BJ (cell line): ENCODE measurements at regions not wholly inside any gene's neighbourhood (a gene's known extent, or its start where the extent isn't known, plus 50 kb on each side); places are given as distances from the start of the nearest gene placed in this dataset.

Experiments used
- CTCF ChIA-PET: fragments of 350-600 bp; formaldehyde crosslinking; extraction: SDS; loops from one replicate; lab custom pipeline; 2021; ENCODE audit warnings: antibody characterized with exemption, inconsistent platforms; lab: Yijun Ruan, JAX
- POLR2A ChIA-PET: fragments of 300-600 bp; sonication (Branson Sonifier 250); formaldehyde crosslinking; extraction: SDS; loops from one replicate; lab custom pipeline; 2021; ENCODE audit warnings: antibody characterized with exemption; lab: Charles Lee
- DNase-seq: peaks from one replicate; pipeline ENCODE4 v3.0.0-alpha.2; 2011; ENCODE audit warnings: low read depth
- H3K27me3 ChIP-seq: 2 replicates; pipeline ENCODE4 v1.6.0; 2011; ENCODE audit warnings: low read length; ENCODE audit not compliant: control insufficient read depth, insufficient read depth
- H3K36me3 ChIP-seq: 2 replicates; pipeline ENCODE4 v1.5.1; 2011; ENCODE audit warnings: low read length; ENCODE audit not compliant: control insufficient read depth, insufficient read depth
- H3K4me3 ChIP-seq: 2 replicates; pipeline ENCODE4 v1.5.1; 2011; ENCODE audit warnings: low read depth, mild to moderate bottlenecking, control low read depth, low read length
- TF ChIP-seq, protein P1 (sequence below): IDR thresholded peaks from 2 replicates; pipeline ENCODE4 v1.5.1; 2011; ENCODE audit warnings: low read depth, mild to moderate bottlenecking, control low read depth, inconsistent platforms, low read length, moderate library complexity; ENCODE audit not compliant: insufficient read depth

- POLR2A ChIA-PET = no interaction called here
- no peak for DNase-seq
- H3K36me3 ChIP-seq = no peaks in the 10 kb centered on the region
These were observed 79.6 kb upstream of the SLC38A2 start for GRCh38 chr12:46452061-46452615.

GRCh38 chr12:46451276-46452021 is 78.9 kb upstream of the SLC38A2 start:
- CTCF ChIA-PET = no interaction called here
- no peak for DNase-seq
- TF ChIP-seq, protein P1, sequence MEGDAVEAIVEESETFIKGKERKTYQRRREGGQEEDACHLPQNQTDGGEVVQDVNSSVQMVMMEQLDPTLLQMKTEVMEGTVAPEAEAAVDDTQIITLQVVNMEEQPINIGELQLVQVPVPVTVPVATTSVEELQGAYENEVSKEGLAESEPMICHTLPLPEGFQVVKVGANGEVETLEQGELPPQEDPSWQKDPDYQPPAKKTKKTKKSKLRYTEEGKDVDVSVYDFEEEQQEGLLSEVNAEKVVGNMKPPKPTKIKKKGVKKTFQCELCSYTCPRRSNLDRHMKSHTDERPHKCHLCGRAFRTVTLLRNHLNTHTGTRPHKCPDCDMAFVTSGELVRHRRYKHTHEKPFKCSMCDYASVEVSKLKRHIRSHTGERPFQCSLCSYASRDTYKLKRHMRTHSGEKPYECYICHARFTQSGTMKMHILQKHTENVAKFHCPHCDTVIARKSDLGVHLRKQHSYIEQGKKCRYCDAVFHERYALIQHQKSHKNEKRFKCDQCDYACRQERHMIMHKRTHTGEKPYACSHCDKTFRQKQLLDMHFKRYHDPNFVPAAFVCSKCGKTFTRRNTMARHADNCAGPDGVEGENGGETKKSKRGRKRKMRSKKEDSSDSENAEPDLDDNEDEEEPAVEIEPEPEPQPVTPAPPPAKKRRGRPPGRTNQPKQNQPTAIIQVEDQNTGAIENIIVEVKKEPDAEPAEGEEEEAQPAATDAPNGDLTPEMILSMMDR = no peak
- H3K27me3 ChIP-seq = no peaks in the 10 kb centered on the region
- POLR2A ChIA-PET = no interaction called here
- H3K36me3 ChIP-seq = no peaks in the 10 kb centered on the region
- H3K4me3 ChIP-seq = no peak overlapping the region

More at GRCh38 chr12:46452061-46452615, 79.6 kb upstream of the SLC38A2 start:
- CTCF ChIA-PET = no interaction called here
- no peaks in the 10 kb centered on the region for H3K27me3 ChIP-seq
- TF ChIP-seq, protein P1 = no peak
- no peak overlapping the region for H3K4me3 ChIP-seq

GRCh38 chr12:46450279-46450748 is 77.7 kb upstream of the SLC38A2 start:
- TF ChIP-seq, protein P1 = no peak
- DNase-seq = no peak
- Histone ChIP-seq H3K27me3 (no peaks in the 10 kb centered on the region), H3K4me3 (no peak overlapping the region), H3K36me3 (no peaks in the 10 kb centered on the region)
- ChIA-PET POLR2A (no interaction called here), CTCF (no interaction called here)

GRCh38 chr12:46449856-46450255 is 77.3 kb upstream of the SLC38A2 start:
- DNase-seq = no peak
- CTCF ChIA-PET = no interaction called here
- TF ChIP-seq, protein P1 = no peak
- Histone ChIP-seq H3K36me3 (no peaks in the 10 kb centered on the region), H3K27me3 (no peaks in the 10 kb centered on the region), H3K4me3 (no peak overlapping the region)
- POLR2A ChIA-PET = no interaction called here

DNA sequence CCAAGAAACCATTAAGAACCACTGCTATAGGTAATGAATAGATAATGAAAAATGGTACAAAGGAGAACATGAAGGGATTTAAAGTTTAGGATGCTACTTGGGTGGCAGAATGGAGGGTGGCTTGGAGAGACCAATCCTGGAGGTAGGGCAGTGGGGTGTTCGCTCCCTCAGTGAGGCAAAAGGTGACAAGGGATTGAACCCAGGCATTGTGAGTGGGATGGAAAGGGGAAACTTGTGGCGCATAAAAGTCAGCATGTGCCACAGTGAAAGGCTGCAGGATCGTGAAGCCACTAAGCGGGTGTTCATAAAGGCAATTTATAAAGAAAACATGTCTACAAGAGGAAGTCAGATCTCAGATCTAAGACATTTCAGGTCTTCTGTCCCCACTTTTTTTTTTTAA is 76.7 kb upstream of the SLC38A2 start:
- TF ChIP-seq, protein P1 = no peak
- no peaks in the 10 kb centered on the region for H3K36me3 ChIP-seq
- no peaks in the 10 kb centered on the region for H3K27me3 ChIP-seq
- CTCF ChIA-PET = no interaction called here
- POLR2A ChIA-PET = no interaction called here
- DNase-seq = no peak
- no peak overlapping the region for H3K4me3 ChIP-seq
